NCI-H226 (cell line): ENCODE measurements at regions not wholly inside any gene's neighbourhood (a gene's known extent, or its start where the extent isn't known, plus 50 kb on each side); places are given as distances from the start of the nearest gene placed in this dataset.
"Not testable (repeated sequence)": the region's sequence is repeated elsewhere in the genome, so short reads cannot be mapped to it uniquely, and the experiment has no call there.

Experiments
- DNase-seq: peaks from one replicate; pipeline ENCODE4 v3.0.0-alpha.2; 2015

DNA sequence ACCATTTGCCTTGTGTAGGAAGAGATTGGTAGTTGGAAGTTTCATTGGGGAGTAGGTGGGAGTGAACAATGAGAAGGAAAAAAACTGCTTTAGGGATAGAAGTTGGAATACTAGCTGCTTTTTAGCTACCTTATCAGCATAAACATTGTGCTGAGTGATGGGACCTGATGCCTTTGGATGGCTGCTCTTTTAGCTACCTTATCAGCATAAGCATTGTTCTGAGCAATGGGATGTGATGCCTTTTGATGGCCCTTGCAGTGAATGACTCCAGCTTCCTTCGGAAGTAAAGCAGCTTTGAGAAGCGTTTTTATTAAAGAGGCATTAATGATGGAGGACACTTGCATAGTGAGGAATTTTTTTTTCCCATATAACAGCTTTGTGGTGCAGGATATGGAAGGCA lies 168.2 kb upstream of the NLGN4Y start:
- no peak for DNase-seq

- DNase-seq: peak; percentile 40
These were observed 163.4 kb upstream of the NLGN4Y start for GRCh38 chrY:14360748-14361500.

DNA sequence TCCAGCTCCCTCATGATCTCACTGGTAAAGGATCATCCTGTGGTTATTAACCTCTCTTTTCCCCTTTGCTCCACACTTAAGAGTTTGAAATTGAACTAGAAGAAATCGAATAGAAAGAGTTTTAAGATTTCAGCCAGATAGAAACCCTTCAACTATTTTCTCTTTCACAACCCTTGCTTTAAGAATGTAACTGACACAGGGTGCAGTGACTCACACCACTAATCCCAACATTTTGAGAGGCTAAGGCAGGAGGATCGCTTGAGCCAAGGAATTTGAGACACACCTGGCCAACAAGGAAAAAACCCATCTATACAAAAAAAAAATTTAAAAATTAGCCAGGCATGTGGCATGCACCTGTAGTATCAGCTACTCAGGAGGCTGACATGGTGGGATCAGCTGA lies 150.7 kb upstream of the NLGN4Y start:
- peak; percentile 20 for DNase-seq

GRCh38 chrY:14378217-14378616 lies 146.1 kb upstream of the NLGN4Y start:
- no peak for DNase-seq

- not testable (repeated sequence) for DNase-seq
These were observed 113.7 kb upstream of the NLGN4Y start for GRCh38 chrY:14410549-14411030.

DNA sequence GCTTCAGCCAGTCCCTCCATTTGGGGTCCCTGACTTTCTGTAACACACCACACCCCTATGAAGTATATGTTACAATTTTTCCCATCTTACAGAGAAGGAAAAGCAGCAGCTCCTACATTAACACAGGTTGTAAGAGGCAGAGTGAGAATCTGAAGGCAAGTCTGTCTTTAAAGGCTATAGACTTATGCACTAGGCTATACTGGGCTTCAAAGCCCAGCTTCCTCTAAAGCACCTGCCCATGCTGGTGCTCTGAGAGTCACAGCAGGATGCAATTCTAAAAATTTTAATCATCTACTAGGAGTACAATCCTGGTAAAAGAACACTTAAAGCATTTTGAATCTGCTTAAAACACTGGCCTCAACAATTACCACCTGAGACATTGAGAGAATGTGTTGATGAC lies 113.0 kb upstream of the NLGN4Y start:
- no peak for DNase-seq

- DNase-seq: no peak
These were observed 87.8 kb upstream of the NLGN4Y start for GRCh38 chrY:14436546-14436945.

- DNase-seq: peak; percentile 29
These were observed 86.7 kb upstream of the NLGN4Y start for GRCh38 chrY:14437626-14438025.

- no peak for DNase-seq
These were observed 85.9 kb upstream of the NLGN4Y start for GRCh38 chrY:14438395-14438794.

GRCh38 chrY:14444550-14444949 lies 79.8 kb upstream of the NLGN4Y start:
- DNase-seq: no peak

GRCh38 chrY:14468151-14468683 lies 56.1 kb upstream of the NLGN4Y start:
- DNase-seq: no peak

DNA sequence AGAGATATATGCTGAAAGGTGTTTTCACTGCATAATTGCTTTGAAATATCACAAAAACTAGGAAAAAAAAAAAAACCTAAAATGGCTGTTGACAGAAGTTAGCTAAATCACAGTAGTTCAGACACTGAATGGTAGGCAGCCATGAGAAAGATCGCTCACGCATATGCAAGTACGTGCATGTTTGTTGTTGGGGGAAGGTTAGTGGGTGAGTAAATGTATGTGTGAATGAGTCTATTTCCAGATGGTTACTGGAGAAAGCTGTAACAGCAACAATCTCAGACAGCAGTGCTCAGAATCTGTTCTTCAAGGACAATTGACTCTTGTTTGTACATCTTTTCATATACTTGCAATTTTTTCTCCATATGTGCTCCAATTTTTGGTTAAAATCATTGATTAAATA lies 51.9 kb upstream of the NLGN4Y start:
- DNase-seq: no peak

DNA sequence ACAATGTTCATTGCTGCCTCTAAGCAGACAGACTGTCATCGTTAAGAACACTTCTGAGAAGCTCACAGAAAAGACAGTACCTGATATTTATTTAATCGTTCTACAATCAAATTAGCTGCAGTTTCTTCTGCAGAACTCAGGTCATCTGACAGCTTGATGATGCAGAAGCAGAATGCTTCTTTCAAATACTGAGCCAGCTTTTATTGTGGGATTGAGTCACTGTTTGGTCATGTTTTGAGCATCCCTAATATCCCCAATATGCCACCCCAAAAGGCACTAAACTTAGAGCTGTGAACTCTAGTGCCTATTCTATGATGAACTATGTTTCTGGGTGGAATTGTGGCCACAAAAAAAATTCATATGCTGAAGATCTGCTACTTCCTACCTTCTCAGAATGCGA lies 51.0 kb upstream of the NLGN4Y start:
- no peak for DNase-seq
